IMR-90 (cell line): ENCODE measurements at regions not wholly inside any gene's neighbourhood (a gene's known extent, or its start where the extent isn't known, plus 50 kb on each side); places are given as distances from the start of the nearest gene placed in this dataset.

Experiments
- ATAC-seq: fragments of 200-7000 bp; cut with Tn5 transposase; 2 replicates; pipeline ENCODE4 v1.9.1; 2020; ENCODE audit warnings: low read depth, mild to moderate bottlenecking, moderate library complexity
- BruUV-seq: library from RNA; stranded (reverse); fragments of 400-500 nt; replicated peaks from 2 replicates; lab custom pipeline; 2021; lab: Mats Ljungman, UMichigan
- CTCF ChIA-PET: fragments of 300-600 bp; formaldehyde crosslinking; extraction: SDS; loops from one replicate; lab custom pipeline; 2021; ENCODE audit warnings: antibody characterized with exemption; lab: Yijun Ruan, JAX
- POLR2A ChIA-PET: fragments of 300-600 bp; sonication (Branson Sonifier 250); formaldehyde crosslinking; loops from one replicate; lab custom pipeline; 2022; ENCODE audit warnings: antibody characterized with exemption; ENCODE audit not compliant: unreplicated experiment; lab: Charles Lee
- DNase-seq: peaks from one replicate; pipeline ENCODE4 v3.0.0; 2013
- H2AFZ ChIP-seq: replicated peaks from 2 replicates; pipeline ENCODE3; 2013; ENCODE audit warnings: low read length, mild to moderate bottlenecking; ENCODE audit not compliant: poor library complexity
- H2AK5ac ChIP-seq: 2 replicates; pipeline ENCODE4 v1.6.1; 2013; ENCODE audit warnings: low read depth, low read length, inconsistent platforms
- H2AK9ac ChIP-seq: replicated peaks from 2 replicates; pipeline ENCODE3; 2013; ENCODE audit warnings: mild to moderate bottlenecking, low read depth, low read length, moderate library complexity; ENCODE audit not compliant: poor library complexity
- H2BK120ac ChIP-seq: 2 replicates; pipeline ENCODE4 v1.6.1; 2013; ENCODE audit warnings: low read depth, low read length, inconsistent platforms
- H2BK15ac ChIP-seq: 3 replicates; pipeline ENCODE4 v1.6.1; 2013; ENCODE audit warnings: low read depth, low read length, inconsistent platforms
- H2BK20ac ChIP-seq: 2 replicates; pipeline ENCODE4 v1.6.1; 2013; ENCODE audit warnings: low read depth, mild to moderate bottlenecking, inconsistent platforms, low read length, moderate library complexity
- H2BK5ac ChIP-seq: 2 replicates; pipeline ENCODE4 v1.6.1; 2013; ENCODE audit warnings: mild to moderate bottlenecking, low read depth, low read length, inconsistent platforms; ENCODE audit not compliant: poor library complexity, severe bottlenecking
- H3K14ac ChIP-seq: replicated peaks from 2 replicates; pipeline ENCODE4 v1.6.1; 2013; ENCODE audit warnings: low read depth, low read length, inconsistent platforms
- H3K18ac ChIP-seq: 2 replicates; pipeline ENCODE4 v1.6.1; 2013; ENCODE audit warnings: low read depth, low read length, control low read depth
- H3K23ac ChIP-seq: 2 replicates; pipeline ENCODE4 v1.6.1; 2013; ENCODE audit warnings: low read depth, low read length, inconsistent platforms
- H3K27ac ChIP-seq: 2 replicates; pipeline ENCODE4 v1.5.1; 2013; ENCODE audit warnings: mild to moderate bottlenecking, control low read depth, low read length; ENCODE audit not compliant: insufficient read depth
- H3K27me3 ChIP-seq: 2 replicates; pipeline ENCODE4 v1.6.1; 2013; ENCODE audit warnings: low read length; ENCODE audit not compliant: control insufficient read depth, insufficient read depth
- H3K36me3 ChIP-seq: 2 replicates; pipeline ENCODE4 v1.6.1; 2013; ENCODE audit warnings: low read length, mixed read lengths; ENCODE audit not compliant: control insufficient read depth, insufficient read depth
- H3K4ac ChIP-seq: 2 replicates; pipeline ENCODE4 v1.6.1; 2013; ENCODE audit warnings: low read depth, low read length, inconsistent platforms
- H3K4me1 ChIP-seq: 2 replicates; pipeline ENCODE4 v1.6.1; 2013; ENCODE audit warnings: low read length, mixed read lengths; ENCODE audit not compliant: control insufficient read depth, insufficient read depth
- H3K4me2 ChIP-seq: 2 replicates; pipeline ENCODE4 v1.6.1; 2013; ENCODE audit warnings: low read depth, mild to moderate bottlenecking, control low read depth, low read length, moderate library complexity
- H3K4me3 ChIP-seq: 2 replicates; pipeline ENCODE4 v1.5.1; 2013; ENCODE audit warnings: low read depth, mild to moderate bottlenecking, control low read depth, low read length, moderate library complexity; ENCODE audit not compliant: insufficient read depth
- H3K56ac ChIP-seq: 2 replicates; pipeline ENCODE4 v1.6.1; 2013; ENCODE audit warnings: low read length, inconsistent platforms; ENCODE audit not compliant: insufficient read depth; ENCODE audit errors: extremely low read depth
- H3K79me1 ChIP-seq, 2 experiments: 2 replicates each; pipeline ENCODE4 v1.6.1; 2013; ENCODE audit warnings: low read length in 2 of 2, inconsistent platforms in 1 of 2, low read depth in 1 of 2
- H3K9ac ChIP-seq: 2 replicates; pipeline ENCODE4 v1.6.1; 2013; ENCODE audit warnings: low read depth, low read length, control low read depth
- H3K9me1 ChIP-seq: 2 replicates; pipeline ENCODE4 v1.6.1; 2013; ENCODE audit warnings: low read length, inconsistent platforms; ENCODE audit not compliant: insufficient read depth
- H3K9me3 ChIP-seq: 2 replicates; pipeline ENCODE4 v1.6.1; 2013; ENCODE audit warnings: low read length; ENCODE audit not compliant: control insufficient read depth, insufficient read depth
- H4K20me1 ChIP-seq: 2 replicates; pipeline ENCODE4 v1.6.1; 2013; ENCODE audit warnings: low read length, inconsistent platforms; ENCODE audit not compliant: insufficient read depth
- H4K5ac ChIP-seq: 2 replicates; pipeline ENCODE4 v1.6.1; 2013; ENCODE audit warnings: mild to moderate bottlenecking, low read depth, low read length, control low read depth
- H4K8ac ChIP-seq, 2 experiments: 2 replicates each; pipeline ENCODE4 v1.6.1; 2013; ENCODE audit warnings: low read depth in 2 of 2, low read length in 2 of 2, control low read depth in 1 of 2, inconsistent platforms in 1 of 2
- H4K91ac ChIP-seq: 2 replicates; pipeline ENCODE4 v1.6.1; 2013; ENCODE audit warnings: low read depth, low read length, inconsistent platforms; ENCODE audit not compliant: insufficient read depth
- POLR2A ChIP-seq: IDR thresholded peaks from 2 replicates; pipeline ENCODE4 v1.6.1; 2012; ENCODE audit warnings: mild to moderate bottlenecking, low read depth, low read length
- WGBS, 2 experiments: methylation state at CpG; one replicate each; pipeline versions ENCODE4 v1.1.5 to v1.1.7; 2013; ENCODE audit warnings: missing lambda C conversion rate in 2 of 2; ENCODE audit not compliant: insufficient read length in 1 of 2; ENCODE audit errors: extremely low coverage in 2 of 2; 5-methylcytosine and 5-hydroxymethylcytosine counted together
- dilution Hi-C: fragments of 300-500 bp; cut with HindIII; formaldehyde crosslinking; loops from one replicate; pipeline ENCODE4 v1.14.3; 2018; ENCODE audit warnings: low sequenced_read_pairs; ENCODE audit not compliant: unreplicated experiment
- in situ Hi-C: fragments of 300-500 bp; cut with MboI; formaldehyde crosslinking; loops from 3 replicates; pipeline ENCODE4 v1.14.3; 2019; ENCODE audit warnings: low sequenced_read_pairs, inconsistent platforms, mixed read lengths
- intact Hi-C: fragments of 100-400 bp; cut with micrococcal nuclease; formaldehyde crosslinking; loops from 2 replicates; pipeline ENCODE4 v1.10.0; 2022
- TF ChIP-seq, protein P1 (sequence below): conservative IDR thresholded peaks from 2 replicates; pipeline ENCODE4 v1.5.1; 2012; ENCODE audit warnings: mild to moderate bottlenecking, low read depth, low read length, improper control_type of control experiment

DNA sequence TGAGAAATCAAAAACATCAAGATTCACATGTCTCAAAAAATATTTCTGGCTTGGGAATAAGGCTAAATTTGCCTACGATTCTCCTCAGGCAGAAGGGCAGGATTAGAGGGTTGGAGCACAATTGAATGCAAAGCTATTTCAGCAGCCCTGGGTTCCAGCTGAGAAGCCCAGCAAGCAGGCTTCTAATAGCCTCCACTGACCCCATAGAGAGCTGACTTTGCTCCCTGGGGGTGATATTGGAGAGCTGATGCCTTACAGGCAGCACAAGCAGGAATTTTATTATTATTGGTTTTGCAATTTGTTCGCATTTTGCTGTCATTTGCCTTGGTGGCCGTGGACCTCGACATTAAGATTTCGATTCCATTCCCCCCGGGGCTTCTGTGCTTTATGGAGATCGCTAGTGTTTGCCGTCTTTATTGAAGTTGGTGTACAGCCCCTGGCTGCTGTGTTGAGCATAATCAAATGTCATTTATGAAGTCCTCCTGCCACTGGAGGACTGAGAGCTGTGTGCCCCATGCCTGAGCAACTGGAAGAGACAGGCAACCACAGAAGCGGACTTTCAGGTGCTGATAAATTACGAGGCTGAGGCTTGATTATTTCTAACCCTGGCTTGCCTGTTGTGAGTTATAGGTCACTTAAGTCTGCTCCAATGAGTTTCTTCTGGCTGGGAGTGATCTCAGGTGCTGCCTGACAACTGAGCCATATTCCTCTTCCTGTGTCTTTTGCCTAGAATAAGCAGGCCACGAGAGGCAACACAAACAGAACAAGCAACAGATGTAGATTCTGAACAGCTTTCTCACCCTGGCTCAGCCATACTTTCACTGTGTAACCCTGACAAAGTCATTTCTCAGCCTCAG, 518.4 kb upstream of the CAMK1G start:
- no peak overlapping the region for H2AK9ac ChIP-seq
- no peak overlapping the region for H4K5ac ChIP-seq
- whole genome bisulfite sequencing, 2 experiments: 40% methylated on average over 2 of the region's 11 CpGs; no CpG with 5 or more reads in 1 of the 2 experiments
- TF ChIP-seq, protein P1, sequence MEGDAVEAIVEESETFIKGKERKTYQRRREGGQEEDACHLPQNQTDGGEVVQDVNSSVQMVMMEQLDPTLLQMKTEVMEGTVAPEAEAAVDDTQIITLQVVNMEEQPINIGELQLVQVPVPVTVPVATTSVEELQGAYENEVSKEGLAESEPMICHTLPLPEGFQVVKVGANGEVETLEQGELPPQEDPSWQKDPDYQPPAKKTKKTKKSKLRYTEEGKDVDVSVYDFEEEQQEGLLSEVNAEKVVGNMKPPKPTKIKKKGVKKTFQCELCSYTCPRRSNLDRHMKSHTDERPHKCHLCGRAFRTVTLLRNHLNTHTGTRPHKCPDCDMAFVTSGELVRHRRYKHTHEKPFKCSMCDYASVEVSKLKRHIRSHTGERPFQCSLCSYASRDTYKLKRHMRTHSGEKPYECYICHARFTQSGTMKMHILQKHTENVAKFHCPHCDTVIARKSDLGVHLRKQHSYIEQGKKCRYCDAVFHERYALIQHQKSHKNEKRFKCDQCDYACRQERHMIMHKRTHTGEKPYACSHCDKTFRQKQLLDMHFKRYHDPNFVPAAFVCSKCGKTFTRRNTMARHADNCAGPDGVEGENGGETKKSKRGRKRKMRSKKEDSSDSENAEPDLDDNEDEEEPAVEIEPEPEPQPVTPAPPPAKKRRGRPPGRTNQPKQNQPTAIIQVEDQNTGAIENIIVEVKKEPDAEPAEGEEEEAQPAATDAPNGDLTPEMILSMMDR: no peak
- TF ChIP-seq POLR2A: no peak
- no peak overlapping the region for H3K4ac ChIP-seq
- no TSS peak for BruUV-seq
- ATAC-seq (no peak), DNase-seq (no peak)
- H3K56ac ChIP-seq: no peak overlapping the region
- intact Hi-C loops: no loop called here
- H2AFZ ChIP-seq: no peak overlapping the region
- H2BK15ac ChIP-seq: no peak overlapping the region
- dilution Hi-C loops: no loop called here
- no peaks in the 10 kb centered on the region for H3K36me3 ChIP-seq
- H2BK20ac ChIP-seq: no peak overlapping the region
- H3K27me3 ChIP-seq: no peaks in the 10 kb centered on the region
- in situ Hi-C loops: no loop called here
- no peaks in the 10 kb centered on the region for H3K9me1 ChIP-seq
- no peak overlapping the region for H3K18ac ChIP-seq
- H3K9ac ChIP-seq: no peak overlapping the region
- H3K4me2 ChIP-seq: no peak overlapping the region
- no peak overlapping the region for H4K91ac ChIP-seq
- H3K23ac ChIP-seq: no peak overlapping the region
- no peak overlapping the region for H3K4me3 ChIP-seq
- H4K8ac ChIP-seq: no peak overlapping the region
- no peak overlapping the region for H2BK120ac ChIP-seq
- H2BK5ac ChIP-seq: no peak overlapping the region
- no peak overlapping the region for H2AK5ac ChIP-seq
- peaks cover 11% of the 10 kb centered on the region; the same call in 1 of the 2 replicates for H3K9me3 ChIP-seq
- H3K14ac ChIP-seq: no peak overlapping the region
- H3K79me1 ChIP-seq: no peaks in the 10 kb centered on the region
- ChIA-PET CTCF (no interaction called here), POLR2A (no interaction called here)
- no peaks in the 10 kb centered on the region for H4K20me1 ChIP-seq
- no peaks in the 10 kb centered on the region for H3K4me1 ChIP-seq
- H3K27ac ChIP-seq: no peak overlapping the region
